ENCODE measurements at regions not wholly inside any gene's neighbourhood (a gene's known extent, or its start where the extent isn't known, plus 50 kb on each side); places are given as distances from the start of the nearest gene placed in this dataset.

DNA sequence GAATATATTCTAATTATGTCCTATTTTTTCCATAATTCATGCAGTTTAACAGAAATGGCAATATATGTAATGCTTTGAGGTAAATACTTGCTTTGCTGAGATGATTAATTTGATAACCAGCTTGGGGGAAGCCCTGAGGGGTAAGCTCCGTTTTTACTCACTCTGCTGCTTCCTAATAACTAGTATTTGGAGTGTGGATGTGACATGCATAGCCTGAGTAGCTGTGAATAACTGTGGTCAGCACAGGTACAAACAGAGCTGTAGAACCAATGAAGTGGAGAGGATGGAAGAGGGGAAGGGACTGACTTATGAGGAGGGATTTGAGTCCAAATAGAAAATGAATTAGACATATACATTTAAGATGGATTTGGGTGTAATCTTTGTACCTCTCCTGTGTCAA, 1495.5 kb upstream of the DDX18 start:
- FAIRE-seq (no peak), DNase-seq (ENCODE audit: low read depth, low spot score) (no peak)
- Histone ChIP-seq H3K4me1 (ENCODE audit: control insufficient read depth, extremely low read depth, insufficient read depth, low read length) (no peaks in the 10 kb centered on the region), H3K79me2 (ENCODE audit: control insufficient read depth, insufficient read depth, low read length) (no peaks in the 10 kb centered on the region), H3K9me3 (ENCODE audit: control insufficient read depth, low read depth, low read length) (no peaks in the 10 kb centered on the region), H3K9ac (ENCODE audit: control insufficient read depth, extremely low read depth, insufficient read depth, low read length) (no peak overlapping the region), H3K4me3 (ENCODE audit: control insufficient read depth in 2 of 3, extremely low read depth in 1 of 3, insufficient read depth in 2 of 3, low read depth in 1 of 3, low read length in 3 of 3) (no peak overlapping the region), H3K27me3 (ENCODE audit: control insufficient read depth, extremely low read depth, insufficient read depth, low read length) (no peaks in the 10 kb centered on the region), H3K9me1 (ENCODE audit: control insufficient read depth, extremely low read depth, insufficient read depth, low read length) (no peaks in the 10 kb centered on the region), H2AFZ (ENCODE audit: control insufficient read depth, low read length) (no peak overlapping the region), H3K36me3 (ENCODE audit: control insufficient read depth in 2 of 2, extremely low read depth in 1 of 2, insufficient read depth in 2 of 2, low read length in 2 of 2) (no peaks in the 10 kb centered on the region), H4K20me1 (ENCODE audit: control insufficient read depth, extremely low read depth, insufficient read depth, low read length) (no peaks in the 10 kb centered on the region), H3K4me2 (ENCODE audit: control insufficient read depth, extremely low read depth, insufficient read depth, low read depth, low read length) (no peak overlapping the region), H3K27ac (ENCODE audit: control insufficient read depth, insufficient read depth, low read length) (no peak overlapping the region)
- no peak for TF ChIP-seq EZH2 (IDR thresholded peaks at IDR 0.05; ENCODE audit: low read length)
- TF ChIP-seq, protein P1, sequence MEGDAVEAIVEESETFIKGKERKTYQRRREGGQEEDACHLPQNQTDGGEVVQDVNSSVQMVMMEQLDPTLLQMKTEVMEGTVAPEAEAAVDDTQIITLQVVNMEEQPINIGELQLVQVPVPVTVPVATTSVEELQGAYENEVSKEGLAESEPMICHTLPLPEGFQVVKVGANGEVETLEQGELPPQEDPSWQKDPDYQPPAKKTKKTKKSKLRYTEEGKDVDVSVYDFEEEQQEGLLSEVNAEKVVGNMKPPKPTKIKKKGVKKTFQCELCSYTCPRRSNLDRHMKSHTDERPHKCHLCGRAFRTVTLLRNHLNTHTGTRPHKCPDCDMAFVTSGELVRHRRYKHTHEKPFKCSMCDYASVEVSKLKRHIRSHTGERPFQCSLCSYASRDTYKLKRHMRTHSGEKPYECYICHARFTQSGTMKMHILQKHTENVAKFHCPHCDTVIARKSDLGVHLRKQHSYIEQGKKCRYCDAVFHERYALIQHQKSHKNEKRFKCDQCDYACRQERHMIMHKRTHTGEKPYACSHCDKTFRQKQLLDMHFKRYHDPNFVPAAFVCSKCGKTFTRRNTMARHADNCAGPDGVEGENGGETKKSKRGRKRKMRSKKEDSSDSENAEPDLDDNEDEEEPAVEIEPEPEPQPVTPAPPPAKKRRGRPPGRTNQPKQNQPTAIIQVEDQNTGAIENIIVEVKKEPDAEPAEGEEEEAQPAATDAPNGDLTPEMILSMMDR (optimal IDR thresholded peaks at IDR 0.05 in 1 of 3, IDR thresholded peaks at IDR 0.05 in 1 of 3, conservative IDR thresholded peaks at IDR 0.05 in 1 of 3; ENCODE audit: extremely low read depth in 1 of 3, insufficient read depth in 2 of 3, low read length in 3 of 3), result no peak
- dilution Hi-C loops (cut with MboI; ENCODE audit: extremely low pct_ligation_motif_present, low sequenced_read_pairs), result no loop called here

- Histone ChIP-seq H2AFZ (ENCODE audit: control insufficient read depth, low read length) (no peak overlapping the region), H3K27me3 (ENCODE audit: control insufficient read depth, extremely low read depth, insufficient read depth, low read length) (no peaks in the 10 kb centered on the region), H4K20me1 (ENCODE audit: control insufficient read depth, extremely low read depth, insufficient read depth, low read length) (no peaks in the 10 kb centered on the region), H3K9me3 (ENCODE audit: control insufficient read depth, low read depth, low read length) (no peaks in the 10 kb centered on the region), H3K27ac (ENCODE audit: control insufficient read depth, insufficient read depth, low read length) (no peak overlapping the region), H3K9ac (ENCODE audit: control insufficient read depth, extremely low read depth, insufficient read depth, low read length) (no peak overlapping the region), H3K4me1 (ENCODE audit: control insufficient read depth, extremely low read depth, insufficient read depth, low read length) (no peaks in the 10 kb centered on the region), H3K4me2 (ENCODE audit: control insufficient read depth, extremely low read depth, insufficient read depth, low read depth, low read length) (no peak overlapping the region), H3K4me3 (ENCODE audit: control insufficient read depth in 2 of 3, extremely low read depth in 1 of 3, insufficient read depth in 2 of 3, low read depth in 1 of 3, low read length in 3 of 3) (no peak overlapping the region), H3K79me2 (ENCODE audit: control insufficient read depth, insufficient read depth, low read length) (no peaks in the 10 kb centered on the region), H3K9me1 (ENCODE audit: control insufficient read depth, extremely low read depth, insufficient read depth, low read length) (no peaks in the 10 kb centered on the region), H3K36me3 (ENCODE audit: control insufficient read depth in 2 of 2, extremely low read depth in 1 of 2, insufficient read depth in 2 of 2, low read length in 2 of 2) (no peaks in the 10 kb centered on the region)
- no peak for DNase-seq (ENCODE audit: low read depth, low spot score)
- dilution Hi-C loops (cut with MboI; ENCODE audit: extremely low pct_ligation_motif_present, low sequenced_read_pairs), result no loop called here
- TF ChIP-seq, protein P1 (optimal IDR thresholded peaks at IDR 0.05 in 1 of 3, IDR thresholded peaks at IDR 0.05 in 1 of 3, conservative IDR thresholded peaks at IDR 0.05 in 1 of 3; ENCODE audit: extremely low read depth in 1 of 3, insufficient read depth in 2 of 3, low read length in 3 of 3), result no peak
- TF ChIP-seq EZH2 (IDR thresholded peaks at IDR 0.05; ENCODE audit: low read length), result no peak
- FAIRE-seq, result no peak
Measured at GRCh38 chr2:116319935-116320334, 1494.6 kb upstream of the DDX18 start.
